ENCODE measurements at regions not wholly inside any gene's neighbourhood (a gene's known extent, or its start where the extent isn't known, plus 50 kb on each side); places are given as distances from the start of the nearest gene placed in this dataset.
A peak's percentile ranks its signal among the peaks of the same experiment; 100 is the strongest.

- H3K9me3 Mint-ChIP-seq = peaks cover 0 to 4% (median 2%) of the 10 kb centered on the region in 7 donors
- H3K4me3 Mint-ChIP-seq = no peak overlapping the region
- ATAC-seq (ENCODE audit: low read depth in 2 of 2) (no peak), DNase-seq (no peak)
- H3K27me3 Mint-ChIP-seq = no peaks in the 10 kb centered on the region
- no peaks in the 10 kb centered on the region for H3K4me1 Mint-ChIP-seq
- no peaks in the 10 kb centered on the region for H3K36me3 Mint-ChIP-seq
- H3K27ac Mint-ChIP-seq = no peak overlapping the region
These were observed 205.0 kb upstream of the PGR start for GRCh38 chr11:101334581-101334980.

- ATAC-seq (ENCODE audit: low read depth in 2 of 2) (no peak), DNase-seq (no peak)
- Mint-ChIP-seq H3K36me3 (no peaks in the 10 kb centered on the region), H3K27me3 (no peaks in the 10 kb centered on the region), H3K9me3 (peaks cover 0 to 5% (median 3%) of the 10 kb centered on the region in 7 donors), H3K4me1 (no peaks in the 10 kb centered on the region), H3K27ac (no peak overlapping the region), H3K4me3 (no peak overlapping the region)
These were observed 201.8 kb upstream of the PGR start for GRCh38 chr11:101331411-101331810.

- H3K27me3 Mint-ChIP-seq = no peaks in the 10 kb centered on the region
These were observed 198.3 kb upstream of the PGR start for GRCh38 chr11:101327908-101328307.

GRCh38 chr11:101326141-101326540, 196.5 kb upstream of the PGR start:
- Mint-ChIP-seq H3K4me1 (no peaks in the 10 kb centered on the region), H3K9me3 (peaks cover 0 to 5% (median 3%) of the 10 kb centered on the region in 7 donors), H3K27me3 (no peaks in the 10 kb centered on the region), H3K36me3 (no peaks in the 10 kb centered on the region), H3K4me3 (no peak overlapping the region), H3K27ac (no peak overlapping the region)
- DNase-seq = no peak
- ATAC-seq (ENCODE audit: low read depth in 2 of 2) = no peak

More at GRCh38 chr11:101327908-101328307, 198.3 kb upstream of the PGR start:
- peaks cover 0 to 5% (median 3%) of the 10 kb centered on the region in 7 donors for H3K9me3 Mint-ChIP-seq
- ATAC-seq (ENCODE audit: low read depth in 2 of 2) (no peak), DNase-seq (no peak)
- no peaks in the 10 kb centered on the region for H3K36me3 Mint-ChIP-seq
- H3K4me1 Mint-ChIP-seq = no peaks in the 10 kb centered on the region
- H3K27ac Mint-ChIP-seq = no peak overlapping the region
- no peak overlapping the region for H3K4me3 Mint-ChIP-seq

GRCh38 chr11:101323997-101324396, 194.4 kb upstream of the PGR start:
- DNase-seq (no peak), ATAC-seq (ENCODE audit: low read depth in 2 of 2) (no peak)
- Mint-ChIP-seq H3K4me1 (no peaks in the 10 kb centered on the region), H3K4me3 (no peak overlapping the region), H3K36me3 (no peaks in the 10 kb centered on the region), H3K27me3 (no peaks in the 10 kb centered on the region), H3K9me3 (peaks cover 0 to 6% (median 0%) of the 10 kb centered on the region in 7 donors), H3K27ac (no peak overlapping the region)

GRCh38 chr11:101321222-101321621, 191.6 kb upstream of the PGR start:
- H3K9me3 Mint-ChIP-seq = peaks cover 0 to 9% (median 2%) of the 10 kb centered on the region in 7 donors
- no peak overlapping the region for H3K4me3 Mint-ChIP-seq
- no peak for DNase-seq
- no peak overlapping the region for H3K27ac Mint-ChIP-seq
- no peaks in the 10 kb centered on the region for H3K36me3 Mint-ChIP-seq
- no peak for ATAC-seq (ENCODE audit: low read depth in 2 of 2)
- H3K27me3 Mint-ChIP-seq = no peaks in the 10 kb centered on the region
- H3K4me1 Mint-ChIP-seq = no peaks in the 10 kb centered on the region

- no peak for DNase-seq
- no peak overlapping the region for H3K4me3 Mint-ChIP-seq
- H3K4me1 Mint-ChIP-seq = no peaks in the 10 kb centered on the region
- ATAC-seq (ENCODE audit: low read depth in 2 of 2) = no peak
- no peak overlapping the region for H3K27ac Mint-ChIP-seq
- H3K27me3 Mint-ChIP-seq = no peaks in the 10 kb centered on the region
- no peaks in the 10 kb centered on the region for H3K36me3 Mint-ChIP-seq
- H3K9me3 Mint-ChIP-seq = peaks cover 0 to 9% (median 0%) of the 10 kb centered on the region in 7 donors
These were observed 177.1 kb upstream of the PGR start for GRCh38 chr11:101306721-101307120.

GRCh38 chr11:101305496-101305895, 175.9 kb upstream of the PGR start:
- Mint-ChIP-seq H3K4me1 (no peaks in the 10 kb centered on the region), H3K4me3 (no peak overlapping the region), H3K27me3 (no peaks in the 10 kb centered on the region), H3K9me3 (peaks cover 0 to 7% (median 2%) of the 10 kb centered on the region in 7 donors), H3K36me3 (no peaks in the 10 kb centered on the region), H3K27ac (no peak overlapping the region)
- ATAC-seq (ENCODE audit: low read depth in 2 of 2) = no peak
- DNase-seq = no peak

- ATAC-seq (ENCODE audit: low read depth in 2 of 2) = no peak
- Mint-ChIP-seq H3K9me3 (peaks cover 0 to 16% (median 5%) of the 10 kb centered on the region in 7 donors), H3K4me3 (no peak overlapping the region), H3K4me1 (no peaks in the 10 kb centered on the region), H3K27me3 (no peaks in the 10 kb centered on the region), H3K27ac (no peak overlapping the region), H3K36me3 (no peaks in the 10 kb centered on the region)
- DNase-seq = no peak
These were observed 169.6 kb upstream of the PGR start for GRCh38 chr11:101299210-101299609.

- Mint-ChIP-seq H3K9me3 (peaks cover 0 to 17% (median 5%) of the 10 kb centered on the region in 7 donors), H3K4me3 (no peak overlapping the region), H3K27me3 (no peaks in the 10 kb centered on the region), H3K4me1 (no peaks in the 10 kb centered on the region), H3K36me3 (no peaks in the 10 kb centered on the region), H3K27ac (peak overlapping the region in 1 of 6 donors; percentile 54)
- DNase-seq (no peak), ATAC-seq (ENCODE audit: low read depth in 2 of 2) (no peak)
These were observed 167.3 kb upstream of the PGR start for GRCh38 chr11:101296896-101297295.

GRCh38 chr11:101292661-101293240, 163.1 kb upstream of the PGR start:
- no peaks in the 10 kb centered on the region for H3K27me3 Mint-ChIP-seq
- H3K4me1 Mint-ChIP-seq = no peaks in the 10 kb centered on the region
- peaks cover 0 to 31% (median 8%) of the 10 kb centered on the region in 7 donors for H3K9me3 Mint-ChIP-seq
- H3K4me3 Mint-ChIP-seq = no peak overlapping the region
- H3K36me3 Mint-ChIP-seq = no peaks in the 10 kb centered on the region
- ATAC-seq (ENCODE audit: low read depth in 2 of 2) (no peak), DNase-seq (no peak)
- H3K27ac Mint-ChIP-seq = peak overlapping the region in 1 of 6 donors; percentile 15

- DNase-seq = no peak
- Mint-ChIP-seq H3K36me3 (no peaks in the 10 kb centered on the region), H3K27me3 (no peaks in the 10 kb centered on the region), H3K4me1 (no peaks in the 10 kb centered on the region), H3K4me3 (no peak overlapping the region), H3K9me3 (peaks cover 0 to 31% (median 5%) of the 10 kb centered on the region in 7 donors), H3K27ac (no peak overlapping the region)
- ATAC-seq (ENCODE audit: low read depth in 2 of 2) = no peak
These were observed 161.7 kb upstream of the PGR start for GRCh38 chr11:101291279-101291678.

- Mint-ChIP-seq H3K4me1 (no peaks in the 10 kb centered on the region), H3K36me3 (no peaks in the 10 kb centered on the region)
- no peak for ATAC-seq (ENCODE audit: low read depth in 2 of 2)
These were observed 158.8 kb upstream of the PGR start for GRCh38 chr11:101288392-101288791.

GRCh38 chr11:101279728-101280127, 150.1 kb upstream of the PGR start:
- no peaks in the 10 kb centered on the region for H3K27me3 Mint-ChIP-seq
- no peaks in the 10 kb centered on the region for H3K4me1 Mint-ChIP-seq
- no peak overlapping the region for H3K4me3 Mint-ChIP-seq
- peaks cover 0 to 16% (median 5%) of the 10 kb centered on the region in 7 donors for H3K9me3 Mint-ChIP-seq
- ATAC-seq (ENCODE audit: low read depth in 2 of 2) (no peak), DNase-seq (no peak)
- no peak overlapping the region for H3K27ac Mint-ChIP-seq
- H3K36me3 Mint-ChIP-seq = no peaks in the 10 kb centered on the region

More at GRCh38 chr11:101288392-101288791, 158.8 kb upstream of the PGR start:
- H3K9me3 Mint-ChIP-seq = peaks cover 0 to 19% (median 4%) of the 10 kb centered on the region in 7 donors
- no peak overlapping the region for H3K4me3 Mint-ChIP-seq
- no peak for DNase-seq
- no peaks in the 10 kb centered on the region for H3K27me3 Mint-ChIP-seq
- no peak overlapping the region for H3K27ac Mint-ChIP-seq

- ATAC-seq (ENCODE audit: low read depth in 2 of 2) (no peak), DNase-seq (no peak)
- H3K27ac Mint-ChIP-seq = no peak overlapping the region
- H3K27me3 Mint-ChIP-seq = no peaks in the 10 kb centered on the region
- no peak overlapping the region for H3K4me3 Mint-ChIP-seq
- H3K4me1 Mint-ChIP-seq = no peaks in the 10 kb centered on the region
- peaks cover 0 to 16% (median 5%) of the 10 kb centered on the region in 7 donors for H3K9me3 Mint-ChIP-seq
- no peaks in the 10 kb centered on the region for H3K36me3 Mint-ChIP-seq
These were observed 148.7 kb upstream of the PGR start for GRCh38 chr11:101278286-101278685.
